ENCODE measurements at regions not wholly inside any gene's neighbourhood (a gene's known extent, or its start where the extent isn't known, plus 50 kb on each side); places are given as distances from the start of the nearest gene placed in this dataset.

GRCh38 chr5:68533571-68534084, 318.1 kb downstream of the PIK3R1 start:
- TF ChIP-seq POLR2AphosphoS5 (IDR thresholded peaks at IDR 0.05; ENCODE audit: low read depth, low read length): no peak
- no peak for TF ChIP-seq POLR2A (IDR thresholded peaks at IDR 0.05; ENCODE audit: low read depth, low read length)
- no peak for TF ChIP-seq TAF1 (IDR thresholded peaks at IDR 0.05; ENCODE audit: borderline replicate concordance, low read depth, low read length)
- FAIRE-seq (no peak), DNase-seq (ENCODE audit: insufficient read length) (no peak)

- FAIRE-seq (no peak), DNase-seq (ENCODE audit: insufficient read length) (no peak)
- TF ChIP-seq POLR2A (IDR thresholded peaks at IDR 0.05; ENCODE audit: low read depth, low read length): no peak
- TF ChIP-seq POLR2AphosphoS5 (IDR thresholded peaks at IDR 0.05; ENCODE audit: low read depth, low read length): no peak
- TF ChIP-seq TAF1 (IDR thresholded peaks at IDR 0.05; ENCODE audit: borderline replicate concordance, low read depth, low read length): no peak
Measured at GRCh38 chr5:68534131-68534940, 318.8 kb downstream of the PIK3R1 start.

GRCh38 chr5:68534956-68535520, 319.5 kb downstream of the PIK3R1 start:
- TF ChIP-seq POLR2A (IDR thresholded peaks at IDR 0.05; ENCODE audit: low read depth, low read length) (no peak), TAF1 (IDR thresholded peaks at IDR 0.05; ENCODE audit: borderline replicate concordance, low read depth, low read length) (no peak), POLR2AphosphoS5 (IDR thresholded peaks at IDR 0.05; ENCODE audit: low read depth, low read length) (no peak)
- no peak for FAIRE-seq
- no peak for DNase-seq (ENCODE audit: insufficient read length)

GRCh38 chr5:68538814-68539420, 323.4 kb downstream of the PIK3R1 start:
- DNase-seq (ENCODE audit: insufficient read length) (no peak), FAIRE-seq (no peak)
- TF ChIP-seq POLR2AphosphoS5 (IDR thresholded peaks at IDR 0.05; ENCODE audit: low read depth, low read length) (no peak), TAF1 (IDR thresholded peaks at IDR 0.05; ENCODE audit: borderline replicate concordance, low read depth, low read length) (no peak), POLR2A (IDR thresholded peaks at IDR 0.05; ENCODE audit: low read depth, low read length) (no peak)

- no peak for FAIRE-seq
- TF ChIP-seq POLR2A (IDR thresholded peaks at IDR 0.05; ENCODE audit: low read depth, low read length) (no peak), POLR2AphosphoS5 (IDR thresholded peaks at IDR 0.05; ENCODE audit: low read depth, low read length) (no peak), TAF1 (IDR thresholded peaks at IDR 0.05; ENCODE audit: borderline replicate concordance, low read depth, low read length) (no peak)
- no peak for DNase-seq (ENCODE audit: insufficient read length)
Measured at GRCh38 chr5:68540798-68541590, 325.4 kb downstream of the PIK3R1 start.

- no peak for TF ChIP-seq TAF1 (IDR thresholded peaks at IDR 0.05; ENCODE audit: borderline replicate concordance, low read depth, low read length)
- no peak for TF ChIP-seq POLR2A (IDR thresholded peaks at IDR 0.05; ENCODE audit: low read depth, low read length)
- TF ChIP-seq POLR2AphosphoS5 (IDR thresholded peaks at IDR 0.05; ENCODE audit: low read depth, low read length): no peak
- FAIRE-seq: no peak
- no peak for DNase-seq (ENCODE audit: insufficient read length)
Measured at GRCh38 chr5:68542207-68542606, 326.7 kb downstream of the PIK3R1 start.

GRCh38 chr5:68543212-68543611, 327.7 kb downstream of the PIK3R1 start:
- FAIRE-seq (no peak), DNase-seq (ENCODE audit: insufficient read length) (no peak)
- TF ChIP-seq TAF1 (IDR thresholded peaks at IDR 0.05; ENCODE audit: borderline replicate concordance, low read depth, low read length) (no peak), POLR2A (IDR thresholded peaks at IDR 0.05; ENCODE audit: low read depth, low read length) (no peak), POLR2AphosphoS5 (IDR thresholded peaks at IDR 0.05; ENCODE audit: low read depth, low read length) (no peak)

GRCh38 chr5:68544091-68544647, 328.6 kb downstream of the PIK3R1 start:
- FAIRE-seq: no peak
- no peak for TF ChIP-seq POLR2AphosphoS5 (IDR thresholded peaks at IDR 0.05; ENCODE audit: low read depth, low read length)
- TF ChIP-seq TAF1 (IDR thresholded peaks at IDR 0.05; ENCODE audit: borderline replicate concordance, low read depth, low read length): no peak
- TF ChIP-seq POLR2A (IDR thresholded peaks at IDR 0.05; ENCODE audit: low read depth, low read length): no peak
- DNase-seq (ENCODE audit: insufficient read length): no peak

- no peak for FAIRE-seq
- no peak for TF ChIP-seq TAF1 (IDR thresholded peaks at IDR 0.05; ENCODE audit: borderline replicate concordance, low read depth, low read length)
- no peak for TF ChIP-seq POLR2A (IDR thresholded peaks at IDR 0.05; ENCODE audit: low read depth, low read length)
- TF ChIP-seq POLR2AphosphoS5 (IDR thresholded peaks at IDR 0.05; ENCODE audit: low read depth, low read length): no peak
- no peak for DNase-seq (ENCODE audit: insufficient read length)
Measured at GRCh38 chr5:68544648-68545552, 329.3 kb downstream of the PIK3R1 start.

Data from GM12892 (cell line).